Vagina (tissue), 2 donors: ENCODE measurements at regions not wholly inside any gene's neighbourhood (a gene's known extent, or its start where the extent isn't known, plus 50 kb on each side); places are given as distances from the start of the nearest gene placed in this dataset.

Source experiments
- DNase-seq, 2 donors: peaks; one replicate each; pipeline ENCODE4 v3.0.0-alpha.2; 2017; ENCODE audit errors: extremely low spot score in 2 of 2
- H3K27ac ChIP-seq: fragments of 200-600 bp; sonication (generic); one replicate; pipeline ENCODE4 v1.5.1; 2019
- H3K27me3 ChIP-seq: fragments of 200-600 bp; sonication (generic); one replicate; pipeline ENCODE4 v1.5.1; 2019
- H3K36me3 ChIP-seq, 2 donors: fragments of 200-600 bp; sonication (generic); one replicate each; pipeline ENCODE4 v1.5.1; 2017 to 2019
- H3K4me1 ChIP-seq: fragments of 200-600 bp; sonication (generic); one replicate; pipeline ENCODE4 v1.5.1; 2019
- H3K4me3 ChIP-seq, 2 donors: fragments of 200-600 bp; sonication (generic); 1 replicate in 1 of 2; 2 replicates in 1 of 2; pipeline ENCODE4 v1.5.1; 2016 to 2019
- H3K9me3 ChIP-seq: fragments of 200-600 bp; sonication (generic); one replicate; pipeline ENCODE4 v1.5.1; 2019
- CTCF ChIP-seq, 3 experiments: fragments of 450-650 bp in 2 of 3; fragments of 200-600 bp in 1 of 3; sonication (generic) in 1 of 3; IDR thresholded peaks; one replicate each; pipeline ENCODE4 v1.5.1; 2017 to 2019; ENCODE audit warnings: antibody characterized with exemption in 3 of 3, mild to moderate bottlenecking in 2 of 3, moderate library complexity in 2 of 3
- POLR2A ChIP-seq, 2 donors: fragments of 450-650 bp; IDR thresholded peaks; one replicate each; pipeline ENCODE4 v1.6.1; 2017; ENCODE audit warnings: antibody characterized with exemption in 2 of 2, mild to moderate bottlenecking in 2 of 2, moderate library complexity in 2 of 2
- POLR2AphosphoS5 ChIP-seq, 2 donors: sonication (generic); formaldehyde crosslinking; IDR thresholded peaks; one replicate each; pipeline ENCODE4 v1.9.0; 2017; ENCODE audit warnings: antibody characterized with exemption in 2 of 2, mild to moderate bottlenecking in 2 of 2, low read depth in 1 of 2; ENCODE audit not compliant: insufficient read depth in 1 of 2
- intact Hi-C: fragments of 100-400 bp; cut with DNase I; formaldehyde crosslinking; loops from one replicate; pipeline ENCODE4 v1.15.1; 2023

GRCh38 chr10:131448171-131448570 lies 136.7 kb upstream of the TCERG1L start:
- H3K27me3 ChIP-seq = no peaks in the 10 kb centered on the region
- no peak overlapping the region for H3K4me3 ChIP-seq
- no peaks in the 10 kb centered on the region for H3K36me3 ChIP-seq
- H3K27ac ChIP-seq = no peak overlapping the region
- TF ChIP-seq POLR2AphosphoS5 (IDR thresholded peaks at IDR 0.05; ENCODE audit: insufficient read depth in 1 of 2, low read depth in 1 of 2) (no peak), POLR2A (IDR thresholded peaks at IDR 0.05) (no peak), CTCF (IDR thresholded peaks at IDR 0.05) (no peak)
- DNase-seq = peak in 1 of 2 donors; percentile 28
- intact Hi-C loops = no loop called here
- peaks cover 3% of the 10 kb centered on the region for H3K4me1 ChIP-seq
- no peaks in the 10 kb centered on the region for H3K9me3 ChIP-seq

DNA sequence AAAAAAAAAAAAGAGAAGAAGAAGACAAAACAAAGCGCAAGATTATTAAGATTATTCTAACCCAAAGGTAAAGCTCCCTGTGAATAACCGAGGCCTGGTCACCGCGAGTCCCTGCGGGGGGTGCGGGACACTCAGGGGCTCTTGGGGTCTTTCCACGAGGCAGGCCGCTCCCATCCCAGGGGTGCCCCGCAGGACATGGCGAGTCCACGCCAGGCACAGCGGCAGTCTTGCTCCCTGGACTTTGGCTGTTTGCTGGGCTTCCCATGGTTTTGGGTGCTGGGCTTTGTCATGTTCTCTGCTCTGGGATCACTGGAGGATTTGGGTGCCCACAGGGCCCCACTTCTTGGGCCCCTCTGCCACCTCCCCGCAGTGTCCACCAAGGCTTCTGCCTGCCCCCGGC lies 137.4 kb upstream of the TCERG1L start:
- TF ChIP-seq POLR2A (IDR thresholded peaks at IDR 0.05) (no peak), CTCF (IDR thresholded peaks at IDR 0.05) (no peak), POLR2AphosphoS5 (IDR thresholded peaks at IDR 0.05; ENCODE audit: insufficient read depth in 1 of 2, low read depth in 1 of 2) (no peak)
- Histone ChIP-seq H3K4me3 (no peak overlapping the region), H3K36me3 (no peaks in the 10 kb centered on the region), H3K27me3 (no peaks in the 10 kb centered on the region), H3K9me3 (no peaks in the 10 kb centered on the region), H3K27ac (no peak overlapping the region), H3K4me1 (peaks cover 11% of the 10 kb centered on the region)
- intact Hi-C loops = no loop called here
- peak in 1 of 2 donors; percentile 90 for DNase-seq

DNA sequence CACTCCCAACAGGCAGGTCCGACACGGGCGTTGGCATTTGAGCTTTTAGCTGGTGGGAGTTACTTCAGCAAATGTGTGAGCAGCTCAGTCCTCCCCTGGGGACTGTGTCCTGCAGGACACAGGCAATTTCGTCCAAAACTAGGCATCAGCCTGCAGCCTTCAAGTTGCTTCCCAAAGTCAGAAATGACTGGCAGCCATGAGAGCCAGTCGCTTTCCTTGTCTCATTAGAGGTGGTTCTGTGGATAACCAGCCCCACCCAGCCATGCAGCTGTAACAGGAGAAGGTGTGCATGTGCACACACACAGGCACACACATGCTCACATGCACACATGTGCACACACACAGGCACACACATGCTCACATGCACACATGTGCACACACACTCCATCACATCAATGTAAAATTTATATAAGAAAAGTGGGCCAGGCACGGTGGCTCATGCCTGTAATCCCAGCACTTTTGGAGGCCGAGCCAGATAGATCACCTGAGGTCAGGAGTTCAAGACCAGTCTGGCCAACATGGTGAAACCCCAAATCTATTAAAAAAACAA lies 138.8 kb upstream of the TCERG1L start:
- Histone ChIP-seq H3K4me3 (no peak overlapping the region), H3K9me3 (no peaks in the 10 kb centered on the region), H3K4me1 (peaks cover 12% of the 10 kb centered on the region), H3K27me3 (no peaks in the 10 kb centered on the region), H3K36me3 (no peaks in the 10 kb centered on the region), H3K27ac (no peak overlapping the region)
- TF ChIP-seq POLR2A (IDR thresholded peaks at IDR 0.05) (no peak), CTCF (IDR thresholded peaks at IDR 0.05) (no peak), POLR2AphosphoS5 (IDR thresholded peaks at IDR 0.05; ENCODE audit: insufficient read depth in 1 of 2, low read depth in 1 of 2) (no peak)
- intact Hi-C loops = no loop called here
- peak in 1 of 2 donors; percentile 31 for DNase-seq

- H3K4me1 ChIP-seq = peaks cover 12% of the 10 kb centered on the region
- TF ChIP-seq CTCF (IDR thresholded peaks at IDR 0.05) (no peak), POLR2AphosphoS5 (IDR thresholded peaks at IDR 0.05; ENCODE audit: insufficient read depth in 1 of 2, low read depth in 1 of 2) (no peak), POLR2A (IDR thresholded peaks at IDR 0.05) (no peak)
- no peaks in the 10 kb centered on the region for H3K36me3 ChIP-seq
- intact Hi-C loops = no loop called here
- no peaks in the 10 kb centered on the region for H3K9me3 ChIP-seq
- H3K4me3 ChIP-seq = no peak overlapping the region
- no peak overlapping the region for H3K27ac ChIP-seq
- H3K27me3 ChIP-seq = no peaks in the 10 kb centered on the region
- DNase-seq = no peak
Measured at GRCh38 chr10:131451407-131452015, 140.0 kb upstream of the TCERG1L start.
